Peyer's patch (tissue), 4 donors: ENCODE measurements at regions not wholly inside any gene's neighbourhood (a gene's known extent, or its start where the extent isn't known, plus 50 kb on each side); places are given as distances from the start of the nearest gene placed in this dataset.

Experiments used
- DNase-seq, 3 donors: peaks; one replicate each; pipeline ENCODE4 v3.0.0-alpha.2; 2017 to 2019
- H3K27ac ChIP-seq, 4 donors: fragments of 200-600 bp; sonication (generic); one replicate each; pipeline ENCODE4 v1.5.1; 2016 to 2019
- H3K27me3 ChIP-seq, 2 donors: fragments of 200-600 bp; sonication (generic); one replicate each; pipeline ENCODE4 v1.5.1; 2019
- H3K36me3 ChIP-seq, 3 donors: fragments of 200-600 bp; sonication (generic); one replicate each; pipeline ENCODE4 v1.5.1; 2016 to 2019
- H3K4me1 ChIP-seq, 4 donors: fragments of 200-600 bp; sonication (generic); one replicate each; pipeline ENCODE4 v1.5.1; 2016 to 2019
- H3K4me3 ChIP-seq, 4 donors: fragments of 200-600 bp; sonication (generic); 1 replicate in 3 of 4; 2 replicates in 1 of 4; pipeline ENCODE4 v1.5.1; 2016 to 2019; ENCODE audit warnings: mild to moderate bottlenecking in 1 of 4
- H3K9me3 ChIP-seq, 4 donors: fragments of 200-600 bp; sonication (generic); one replicate each; pipeline ENCODE4 v1.5.1; 2016 to 2019; ENCODE audit warnings: mild to moderate bottlenecking in 1 of 4
- CTCF ChIP-seq, 6 experiments: fragments of 450-650 bp in 4 of 6; fragments of 200-600 bp in 2 of 6; sonication (generic) in 1 of 6; IDR thresholded peaks; one replicate each; pipeline ENCODE4 v1.5.1; 2017 to 2019; ENCODE audit warnings: antibody characterized with exemption in 6 of 6, mild to moderate bottlenecking in 3 of 6, moderate library complexity in 1 of 6
- POLR2A ChIP-seq, 2 donors: fragments of 450-650 bp; IDR thresholded peaks; one replicate each; pipeline ENCODE4 v1.5.1; 2017; ENCODE audit warnings: antibody characterized with exemption in 2 of 2, mild to moderate bottlenecking in 2 of 2, moderate library complexity in 2 of 2

DNA sequence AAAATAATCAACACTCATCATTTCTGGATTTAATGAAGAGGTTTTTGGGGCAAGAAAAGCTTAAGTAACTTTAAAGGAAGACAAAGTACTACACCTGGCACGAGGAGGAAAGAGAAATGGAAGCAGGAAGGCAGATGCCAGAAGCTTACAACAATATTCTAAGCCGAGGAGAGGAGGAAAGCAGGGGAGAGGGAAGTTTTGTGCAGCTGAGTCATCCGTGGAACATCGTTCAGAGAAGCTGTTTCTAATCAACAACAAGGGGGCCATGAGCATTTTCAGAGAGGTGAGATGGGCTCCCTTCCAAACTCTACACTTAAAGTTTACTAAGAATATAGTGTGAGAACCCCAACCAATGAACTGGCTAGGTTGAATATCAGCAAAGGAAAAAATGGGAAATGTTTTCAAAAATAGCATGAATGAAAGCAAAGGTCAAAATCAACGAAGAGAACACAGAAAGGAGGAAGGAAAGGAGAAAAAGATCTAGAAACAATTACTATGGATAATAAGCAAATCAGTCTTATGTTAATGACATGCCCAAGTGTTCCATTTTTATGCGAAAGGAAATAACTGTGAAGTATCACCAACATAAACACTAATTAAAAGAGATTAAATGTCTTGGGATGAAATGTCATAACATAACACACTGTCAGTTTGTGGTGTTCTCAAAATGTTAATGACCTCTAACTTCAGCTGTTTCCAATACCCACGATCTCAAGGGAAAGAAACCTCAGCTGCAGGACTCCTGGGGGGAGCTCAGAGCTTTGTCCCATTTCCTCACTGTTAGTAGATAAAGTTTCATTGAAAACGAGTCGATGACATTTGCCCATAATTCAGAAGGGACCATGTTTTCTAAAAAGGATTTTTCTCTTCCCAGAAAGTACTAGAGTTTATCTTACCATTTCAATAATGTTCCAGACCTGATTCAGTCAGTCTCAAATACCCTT lies 203.4 kb upstream of the STXBP5 start:
- H3K4me1 ChIP-seq: no peaks in the 10 kb centered on the region
- H3K36me3 ChIP-seq: no peaks in the 10 kb centered on the region
- TF ChIP-seq CTCF (IDR thresholded peaks at IDR 0.05): no peak
- no peak for TF ChIP-seq POLR2A (IDR thresholded peaks at IDR 0.05)
- H3K9me3 ChIP-seq: no peaks in the 10 kb centered on the region
- DNase-seq: no peak
- no peaks in the 10 kb centered on the region for H3K27me3 ChIP-seq
- no peak overlapping the region for H3K27ac ChIP-seq
- no peak overlapping the region for H3K4me3 ChIP-seq

GRCh38 chr6:147001621-147002020 lies 202.6 kb upstream of the STXBP5 start:
- H3K27ac ChIP-seq: no peak overlapping the region
- H3K9me3 ChIP-seq: no peaks in the 10 kb centered on the region
- no peaks in the 10 kb centered on the region for H3K27me3 ChIP-seq
- DNase-seq: no peak
- TF ChIP-seq POLR2A (IDR thresholded peaks at IDR 0.05): no peak
- TF ChIP-seq CTCF (IDR thresholded peaks at IDR 0.05): no peak
- no peaks in the 10 kb centered on the region for H3K4me1 ChIP-seq
- H3K4me3 ChIP-seq: no peak overlapping the region
- no peaks in the 10 kb centered on the region for H3K36me3 ChIP-seq

DNA sequence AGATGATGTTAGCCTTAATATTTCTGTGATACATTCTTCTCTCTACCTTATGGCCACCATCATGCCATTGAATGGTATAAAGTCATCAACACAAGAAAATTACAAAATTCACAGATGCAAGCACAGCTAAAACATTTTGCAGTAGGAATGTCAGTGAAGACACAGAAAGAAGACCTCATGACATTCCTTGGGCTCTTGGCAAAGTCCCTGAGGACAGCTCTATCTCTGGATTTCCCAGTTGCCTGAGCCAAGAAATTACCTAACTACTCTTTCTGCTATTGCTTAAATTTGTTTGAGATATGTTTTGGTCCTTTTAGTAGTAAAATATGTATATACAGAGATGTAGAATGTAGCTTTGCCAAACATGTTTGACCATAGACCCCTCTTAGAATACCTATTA lies 201.0 kb upstream of the STXBP5 start:
- DNase-seq: no peak
- H3K27me3 ChIP-seq: no peaks in the 10 kb centered on the region
- H3K4me1 ChIP-seq: no peaks in the 10 kb centered on the region

GRCh38 chr6:147005499-147005898 lies 198.7 kb upstream of the STXBP5 start:
- TF ChIP-seq POLR2A (IDR thresholded peaks at IDR 0.05): no peak
- no peak for TF ChIP-seq CTCF (IDR thresholded peaks at IDR 0.05)
- DNase-seq: no peak
- no peak overlapping the region for H3K27ac ChIP-seq
- H3K4me3 ChIP-seq: no peak overlapping the region
- no peaks in the 10 kb centered on the region for H3K36me3 ChIP-seq
- H3K4me1 ChIP-seq: no peaks in the 10 kb centered on the region
- H3K27me3 ChIP-seq: no peaks in the 10 kb centered on the region
- no peaks in the 10 kb centered on the region for H3K9me3 ChIP-seq

More for the DNA sequence above, 201.0 kb upstream of the STXBP5 start:
- TF ChIP-seq CTCF (IDR thresholded peaks at IDR 0.05): no peak
- H3K36me3 ChIP-seq: no peaks in the 10 kb centered on the region
- H3K4me3 ChIP-seq: no peak overlapping the region
- H3K9me3 ChIP-seq: no peaks in the 10 kb centered on the region
- no peak overlapping the region for H3K27ac ChIP-seq

DNA sequence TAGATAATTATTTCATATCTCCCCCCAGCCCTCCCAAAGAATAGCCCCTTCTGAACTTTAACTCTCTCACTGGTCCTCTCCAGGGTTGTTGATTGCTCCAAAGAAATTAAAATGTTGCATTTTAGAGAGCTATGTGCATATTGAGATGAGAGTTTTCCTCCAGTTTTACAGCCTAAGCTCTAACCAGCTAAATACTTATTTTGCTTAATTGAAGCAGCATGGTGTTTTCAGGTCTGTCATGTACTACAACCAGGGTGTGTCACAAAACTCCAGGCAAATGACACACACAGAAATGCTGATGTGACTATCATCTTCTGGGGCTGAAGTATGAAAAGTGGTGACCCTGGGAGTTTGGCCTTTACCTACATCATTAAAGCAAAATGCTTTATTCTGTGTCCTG lies 196.8 kb upstream of the STXBP5 start:
- H3K4me1 ChIP-seq: no peaks in the 10 kb centered on the region

More for the DNA sequence above, 196.8 kb upstream of the STXBP5 start:
- Histone ChIP-seq H3K4me3 (no peak overlapping the region), H3K36me3 (no peaks in the 10 kb centered on the region), H3K27ac (no peak overlapping the region), H3K9me3 (no peaks in the 10 kb centered on the region), H3K27me3 (no peaks in the 10 kb centered on the region)
- no peak for DNase-seq
- no peak for TF ChIP-seq POLR2A (IDR thresholded peaks at IDR 0.05)
- TF ChIP-seq CTCF (IDR thresholded peaks at IDR 0.05): no peak
